Astrocyte of the spinal cord (primary cell): ENCODE measurements at regions not wholly inside any gene's neighbourhood (a gene's known extent, or its start where the extent isn't known, plus 50 kb on each side); places are given as distances from the start of the nearest gene placed in this dataset.

Source experiments
- DNase-seq: peaks from one replicate; pipeline ENCODE4 v3.0.0; 2011; ENCODE audit warnings: low read depth, low spot score
- H3K4me3 ChIP-seq: 2 replicates; pipeline ENCODE4 v1.5.1; 2011; ENCODE audit warnings: low read depth, mild to moderate bottlenecking, low read length, moderate library complexity
- CTCF ChIP-seq: IDR thresholded peaks from 2 replicates; pipeline ENCODE4 v1.5.1; 2012; ENCODE audit warnings: low read depth, mild to moderate bottlenecking, low read length, inconsistent platforms
- in situ Hi-C: cut with HindIII; loops from 2 replicates; pipeline ENCODE4 v1.10.0; 2017; ENCODE audit warnings: low sequenced_read_pairs

- DNase-seq: no peak
- H3K4me3 ChIP-seq: no peak overlapping the region
- TF ChIP-seq CTCF: no peak
- in situ Hi-C loops: no loop called here
Measured at GRCh38 chr1:201688514-201688913, 140.4 kb upstream of the IPO9 start.

GRCh38 chr1:201689647-201690046 lies 139.3 kb upstream of the IPO9 start:
- in situ Hi-C loops: no loop called here
- no peak for TF ChIP-seq CTCF
- no peak for DNase-seq
- H3K4me3 ChIP-seq: no peak overlapping the region

- no peak for DNase-seq
- H3K4me3 ChIP-seq: no peak overlapping the region
- in situ Hi-C loops: no loop called here
- no peak for TF ChIP-seq CTCF
Measured at GRCh38 chr1:201690528-201690927, 138.4 kb upstream of the IPO9 start.

GRCh38 chr1:201691716-201692554 lies 137.0 kb upstream of the IPO9 start:
- no peak overlapping the region for H3K4me3 ChIP-seq
- DNase-seq: no peak
- TF ChIP-seq CTCF: no peak
- in situ Hi-C loops: no loop called here

- DNase-seq: no peak
- TF ChIP-seq CTCF: no peak
- H3K4me3 ChIP-seq: no peak overlapping the region
- in situ Hi-C loops: no loop called here
Measured at GRCh38 chr1:201692555-201693394, 136.2 kb upstream of the IPO9 start.

- in situ Hi-C loops: no loop called here
- H3K4me3 ChIP-seq: no peak overlapping the region
- DNase-seq: no peak
- no peak for TF ChIP-seq CTCF
Measured at GRCh38 chr1:201693890-201694607, 134.9 kb upstream of the IPO9 start.
